Uterus (tissue), 2 donors: ENCODE measurements at regions not wholly inside any gene's neighbourhood (a gene's known extent, or its start where the extent isn't known, plus 50 kb on each side); places are given as distances from the start of the nearest gene placed in this dataset.

ENCODE experiments used
- CTCF ChIP-seq, 4 experiments: fragments of 200-600 bp in 2 of 4; fragments of 450-650 bp in 2 of 4; sonication (generic) in 2 of 4; IDR thresholded peaks; one replicate each; pipeline ENCODE4 v1.5.1; 2016 to 2019; ENCODE audit warnings: antibody characterized with exemption in 4 of 4, mild to moderate bottlenecking in 2 of 4, moderate library complexity in 1 of 4
- POLR2A ChIP-seq, 2 donors: fragments of 450-650 bp; IDR thresholded peaks; one replicate each; pipeline ENCODE4 v1.6.1; 2016; ENCODE audit warnings: antibody characterized with exemption in 2 of 2, mild to moderate bottlenecking in 1 of 2, moderate library complexity in 1 of 2

GRCh38 chr20:52880259-52880658, 91.9 kb upstream of the TSHZ2 start:
- TF ChIP-seq CTCF (IDR thresholded peaks at IDR 0.05) (no peak), POLR2A (IDR thresholded peaks at IDR 0.05) (no peak)
